C4-2B (cell line): ENCODE measurements at regions not wholly inside any gene's neighbourhood (a gene's known extent, or its start where the extent isn't known, plus 50 kb on each side); places are given as distances from the start of the nearest gene placed in this dataset.

ENCODE experiments used
- H3K27ac ChIP-seq: fragments of 450-650 bp; 2 replicates; pipeline ENCODE4 v1.5.1; 2017
- ZFX ChIP-seq: fragments of 450-650 bp; IDR thresholded peaks from 2 replicates; pipeline ENCODE4 v1.6.1; 2017
- TF ChIP-seq, protein P1 (sequence below): fragments of 450-650 bp; conservative IDR thresholded peaks from 2 replicates; pipeline ENCODE4 v1.5.1; 2017; ENCODE audit warnings: mild to moderate bottlenecking

DNA sequence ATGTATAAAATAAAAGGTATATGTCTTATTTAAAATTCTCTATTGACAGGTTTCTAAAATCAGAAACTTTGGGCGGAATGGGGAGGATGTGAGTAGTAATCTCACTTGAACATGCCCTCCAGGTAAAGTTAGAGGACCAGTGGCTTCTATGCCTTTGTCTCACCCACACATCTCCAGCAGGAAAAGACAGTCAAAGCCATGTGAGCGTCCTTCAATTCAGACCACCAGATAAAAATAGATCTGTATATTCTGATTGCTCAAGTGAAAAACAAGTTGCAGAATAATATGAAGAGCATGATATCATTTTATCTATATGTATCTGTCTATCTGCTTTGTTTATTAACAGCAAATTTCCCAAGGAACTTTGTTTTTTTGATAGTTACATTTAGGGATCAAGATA, 152.2 kb downstream of the TMCO5A start:
- TF ChIP-seq, protein P1, sequence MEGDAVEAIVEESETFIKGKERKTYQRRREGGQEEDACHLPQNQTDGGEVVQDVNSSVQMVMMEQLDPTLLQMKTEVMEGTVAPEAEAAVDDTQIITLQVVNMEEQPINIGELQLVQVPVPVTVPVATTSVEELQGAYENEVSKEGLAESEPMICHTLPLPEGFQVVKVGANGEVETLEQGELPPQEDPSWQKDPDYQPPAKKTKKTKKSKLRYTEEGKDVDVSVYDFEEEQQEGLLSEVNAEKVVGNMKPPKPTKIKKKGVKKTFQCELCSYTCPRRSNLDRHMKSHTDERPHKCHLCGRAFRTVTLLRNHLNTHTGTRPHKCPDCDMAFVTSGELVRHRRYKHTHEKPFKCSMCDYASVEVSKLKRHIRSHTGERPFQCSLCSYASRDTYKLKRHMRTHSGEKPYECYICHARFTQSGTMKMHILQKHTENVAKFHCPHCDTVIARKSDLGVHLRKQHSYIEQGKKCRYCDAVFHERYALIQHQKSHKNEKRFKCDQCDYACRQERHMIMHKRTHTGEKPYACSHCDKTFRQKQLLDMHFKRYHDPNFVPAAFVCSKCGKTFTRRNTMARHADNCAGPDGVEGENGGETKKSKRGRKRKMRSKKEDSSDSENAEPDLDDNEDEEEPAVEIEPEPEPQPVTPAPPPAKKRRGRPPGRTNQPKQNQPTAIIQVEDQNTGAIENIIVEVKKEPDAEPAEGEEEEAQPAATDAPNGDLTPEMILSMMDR: no peak
- TF ChIP-seq ZFX: no peak
- no peak overlapping the region for H3K27ac ChIP-seq

DNA sequence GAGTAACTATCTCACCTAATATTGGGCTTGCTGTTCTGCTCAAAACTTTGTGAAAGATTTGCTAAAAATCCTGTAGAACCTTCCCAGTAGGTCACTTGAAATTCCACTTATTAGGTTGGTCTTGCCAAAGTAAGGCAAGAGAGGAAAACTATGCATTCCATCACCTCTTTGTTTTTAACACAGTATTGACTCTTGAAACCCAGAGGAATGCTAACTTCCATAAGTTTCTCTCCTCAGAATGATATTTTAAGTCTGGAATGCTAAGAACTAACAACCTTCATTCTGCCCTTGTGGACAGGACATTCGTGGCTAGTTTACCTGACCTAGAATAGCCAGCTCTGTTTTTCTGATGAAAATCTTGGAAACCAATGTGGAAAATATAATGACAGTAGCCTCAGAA, 154.5 kb downstream of the TMCO5A start:
- no peak for TF ChIP-seq ZFX
- TF ChIP-seq, protein P1: no peak
- H3K27ac ChIP-seq: no peak overlapping the region

DNA sequence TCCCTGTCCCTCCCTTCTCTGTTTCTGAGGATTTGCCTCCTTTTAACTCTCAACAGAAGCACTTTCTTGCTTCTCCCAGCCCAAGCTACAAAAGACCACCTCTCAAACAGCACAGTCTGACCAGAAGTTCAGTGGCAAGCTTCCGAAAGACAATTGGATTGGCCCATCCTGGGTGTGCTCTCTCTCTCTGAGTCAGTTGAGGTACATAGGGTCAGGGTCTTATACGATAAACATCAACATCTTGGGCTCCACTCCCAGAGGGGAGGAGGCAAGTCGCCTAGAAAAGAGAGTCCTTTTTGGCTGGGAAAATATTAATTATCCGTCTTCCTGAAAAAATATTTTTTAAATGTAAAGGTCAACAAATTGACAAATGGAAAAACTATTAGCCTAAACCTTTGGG, 155.8 kb downstream of the TMCO5A start:
- TF ChIP-seq ZFX: no peak
- TF ChIP-seq, protein P1: no peak
- no peak overlapping the region for H3K27ac ChIP-seq

DNA sequence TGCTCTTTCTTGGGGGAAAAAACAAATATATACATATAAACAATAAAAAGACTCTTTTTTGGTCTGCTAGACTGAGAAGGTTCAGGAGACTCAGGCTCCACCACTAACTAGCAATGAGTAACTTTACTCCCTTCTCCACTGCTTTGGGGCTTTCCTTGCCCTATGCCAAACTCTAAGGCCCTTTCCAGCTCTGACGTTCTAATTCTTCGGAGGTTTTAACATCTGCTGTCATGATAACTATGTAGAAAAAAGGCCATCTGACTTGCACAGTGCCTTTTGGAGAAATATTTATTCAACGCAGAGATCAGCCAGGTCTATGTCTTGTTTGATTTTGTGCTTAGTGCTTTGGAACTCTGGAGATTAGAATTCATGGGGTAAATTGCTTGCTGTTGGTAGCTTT, 156.2 kb downstream of the TMCO5A start:
- TF ChIP-seq, protein P1: no peak
- no peak for TF ChIP-seq ZFX
- H3K27ac ChIP-seq: no peak overlapping the region

DNA sequence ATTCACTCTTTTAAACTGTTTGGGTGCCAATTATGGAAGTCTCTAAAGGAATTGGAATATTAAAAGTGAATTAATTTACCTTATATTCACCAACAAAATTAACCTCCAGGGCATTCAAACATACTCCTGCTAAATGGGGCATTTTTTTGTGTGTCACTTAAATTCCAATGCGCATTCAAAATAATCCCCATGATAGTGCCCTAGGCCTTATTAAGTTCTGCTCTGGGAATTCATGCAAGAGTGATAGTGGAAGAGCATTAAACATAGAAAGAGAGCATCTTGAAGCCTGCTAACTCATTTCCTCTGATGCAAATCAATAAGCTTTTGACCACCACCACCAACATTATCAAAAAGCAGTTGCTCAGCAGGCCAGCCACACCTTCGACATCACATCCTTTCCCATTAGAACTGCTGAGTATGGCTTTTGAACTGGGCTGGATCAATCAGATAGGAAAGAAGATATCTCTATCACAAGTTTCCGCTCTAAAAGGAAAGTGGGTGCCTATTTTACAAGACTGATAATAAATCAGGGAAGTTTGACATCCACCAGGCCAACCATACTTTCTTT, 156.7 kb downstream of the TMCO5A start:
- TF ChIP-seq ZFX: no peak
- TF ChIP-seq, protein P1: no peak
- no peak overlapping the region for H3K27ac ChIP-seq

DNA sequence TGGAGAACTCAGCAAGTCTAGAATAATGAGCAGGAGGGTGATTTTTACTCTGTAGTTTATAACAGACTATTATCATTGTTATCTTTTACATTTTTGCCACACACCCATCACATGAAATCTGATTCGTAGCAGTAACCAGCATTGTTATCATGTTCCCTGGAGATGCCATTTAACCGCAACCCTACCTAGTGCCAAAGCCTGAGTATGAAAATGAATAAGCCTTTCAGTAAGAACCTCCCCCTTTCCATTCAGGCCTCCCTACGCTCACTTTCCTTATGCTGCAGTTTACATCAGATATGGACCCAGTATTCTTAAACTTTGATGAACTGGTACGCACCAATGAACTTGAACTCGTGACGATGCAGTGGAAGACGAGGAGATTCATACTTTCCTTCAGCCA, 158.7 kb upstream of the SPRED1 start:
- no peak overlapping the region for H3K27ac ChIP-seq
- TF ChIP-seq, protein P1: no peak
- TF ChIP-seq ZFX: no peak

DNA sequence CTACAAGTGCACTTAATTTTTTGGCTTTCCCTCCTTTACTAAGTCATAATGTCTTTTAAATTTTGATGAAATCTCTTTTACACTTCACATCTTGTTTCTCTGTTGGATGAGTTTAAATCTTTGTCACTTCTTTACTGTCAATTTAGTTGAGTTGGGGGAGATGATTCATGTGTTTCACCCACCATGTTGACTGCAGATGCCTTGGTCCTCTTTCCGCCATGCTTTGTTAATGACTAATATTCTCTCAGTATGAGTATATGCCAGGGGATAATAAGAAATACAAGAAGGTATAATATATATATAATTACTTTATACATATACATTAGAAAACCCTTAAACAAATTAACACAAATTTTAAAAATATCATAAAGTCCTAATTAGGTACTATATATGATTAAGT, 149.7 kb upstream of the SPRED1 start:
- TF ChIP-seq ZFX: no peak
- TF ChIP-seq, protein P1: no peak
- H3K27ac ChIP-seq: no peak overlapping the region
